Hippocampal formation (tissue), 2 donors: ENCODE measurements at regions not wholly inside any gene's neighbourhood (a gene's known extent, or its start where the extent isn't known, plus 50 kb on each side); places are given as distances from the start of the nearest gene placed in this dataset.
"Not testable (repeated sequence)": the region's sequence is repeated elsewhere in the genome, so short reads cannot be mapped to it uniquely, and the experiment has no call there.

Experiments
- DNase-seq, 2 donors: peaks; one replicate each; lab custom pipeline; 2025; lab: John Stamatoyannopoulos, UW

DNA sequence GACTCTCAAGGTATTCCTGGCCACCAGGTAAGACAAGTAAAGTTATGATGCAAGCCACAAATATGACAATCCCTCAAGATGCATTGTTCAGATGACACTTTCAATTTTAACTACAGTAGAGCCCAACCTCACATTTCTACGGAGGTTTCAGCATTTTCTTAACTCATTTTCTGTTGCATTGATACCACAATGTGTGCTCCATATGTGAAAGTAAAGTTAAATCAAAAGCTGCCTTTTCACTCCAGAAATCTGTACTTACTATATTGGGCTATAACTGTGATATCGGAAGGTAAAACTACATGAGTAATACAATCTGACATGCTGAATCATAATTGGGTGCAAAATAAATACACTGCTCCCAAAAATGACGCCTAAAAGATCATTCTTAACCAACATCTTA is 333.6 kb upstream of the MEF2C start:
- DNase-seq: no peak

DNA sequence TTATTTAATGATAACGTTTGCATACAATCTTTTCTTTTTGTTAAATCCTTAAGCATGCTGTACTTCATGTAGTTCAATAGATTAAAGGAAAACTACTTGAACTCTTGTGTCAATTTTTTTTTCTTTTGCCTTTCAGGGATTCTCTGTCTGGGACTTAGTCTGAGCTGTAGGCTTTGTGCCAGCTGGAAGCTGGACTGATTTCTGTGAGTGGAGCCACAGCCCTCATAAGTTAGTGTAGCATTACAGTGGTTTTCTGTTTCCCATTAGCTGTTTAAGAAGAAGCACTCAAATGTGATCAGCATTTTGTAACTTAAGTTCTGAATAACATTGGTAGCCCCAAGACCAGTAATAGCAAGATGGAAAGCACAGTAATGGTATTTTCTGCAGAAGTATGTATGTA is 330.6 kb upstream of the MEF2C start:
- no peak for DNase-seq

DNA sequence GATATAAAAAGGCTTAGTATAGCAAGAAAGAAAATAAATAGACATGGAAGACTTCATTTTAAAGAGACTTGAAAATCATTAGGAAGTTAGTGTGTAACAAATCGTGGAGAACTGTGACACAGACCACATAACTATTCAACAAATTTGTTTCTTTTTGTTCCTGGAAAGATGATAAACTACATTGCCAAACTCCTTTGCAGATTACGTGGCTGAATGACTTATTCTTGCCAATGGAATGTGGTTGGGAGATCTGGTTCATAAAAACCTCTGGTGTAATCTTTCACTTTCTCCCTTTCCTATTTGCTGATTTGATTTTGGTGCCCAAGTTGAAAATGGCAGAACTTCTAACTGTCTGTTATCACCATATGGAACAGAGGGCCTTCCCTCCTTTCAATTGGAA is 328.9 kb upstream of the MEF2C start:
- DNase-seq: no peak

DNA sequence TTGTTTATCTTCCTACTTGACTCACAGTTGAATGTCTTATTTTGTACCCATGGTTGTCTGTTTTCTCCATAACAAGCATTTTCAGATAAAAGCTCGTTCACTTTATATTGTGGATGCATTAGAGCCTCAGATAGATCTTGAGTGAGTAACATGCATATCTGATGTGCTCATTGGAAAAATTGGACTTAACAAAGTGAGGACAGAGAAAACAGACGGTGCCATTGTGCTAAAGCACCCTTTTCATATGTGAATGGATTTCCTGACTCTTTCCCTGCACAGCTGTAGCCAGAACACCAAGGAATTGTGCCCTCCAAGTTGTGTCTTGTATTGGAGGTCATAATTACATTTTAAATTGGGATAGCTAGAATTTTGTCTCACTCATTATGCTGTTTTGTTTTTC is 325.8 kb upstream of the MEF2C start:
- no peak for DNase-seq

DNA sequence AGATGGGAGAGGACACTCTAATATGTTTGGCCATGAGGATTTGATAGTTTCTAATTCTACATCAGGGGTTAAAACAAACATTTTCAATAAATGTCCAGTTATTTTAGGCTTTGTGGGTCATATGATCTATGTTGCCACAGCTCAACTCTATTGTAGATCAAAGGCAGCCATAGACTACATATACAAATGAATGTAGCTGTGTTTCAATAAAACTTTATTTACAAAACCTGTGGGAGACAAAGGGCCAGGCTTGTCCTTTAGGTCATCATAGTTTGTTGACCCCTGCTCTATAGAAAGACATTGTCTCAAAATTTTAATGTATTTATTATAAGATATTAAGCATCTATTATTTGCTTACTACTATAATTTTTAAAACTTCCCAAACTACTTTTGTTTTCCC is 325.4 kb upstream of the MEF2C start:
- no peak for DNase-seq

DNA sequence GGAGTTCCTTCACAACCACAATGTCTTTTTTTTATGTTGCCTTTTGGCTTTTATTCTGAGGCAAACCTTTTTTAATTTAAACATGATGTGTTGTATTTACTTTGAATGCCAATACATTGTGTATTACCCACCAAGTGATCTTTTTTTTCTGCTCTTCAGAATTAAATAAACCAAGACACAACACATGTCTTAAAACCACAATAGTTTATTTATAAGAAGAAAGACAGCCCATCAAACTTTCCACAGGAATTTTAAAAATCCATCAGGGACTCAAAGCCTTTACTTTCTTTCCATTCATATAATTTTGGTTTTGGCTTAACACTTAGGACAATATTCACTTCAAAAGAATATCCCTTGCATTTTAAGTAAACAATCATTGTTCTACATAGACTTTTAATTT is 321.8 kb upstream of the MEF2C start:
- DNase-seq: no peak

DNA sequence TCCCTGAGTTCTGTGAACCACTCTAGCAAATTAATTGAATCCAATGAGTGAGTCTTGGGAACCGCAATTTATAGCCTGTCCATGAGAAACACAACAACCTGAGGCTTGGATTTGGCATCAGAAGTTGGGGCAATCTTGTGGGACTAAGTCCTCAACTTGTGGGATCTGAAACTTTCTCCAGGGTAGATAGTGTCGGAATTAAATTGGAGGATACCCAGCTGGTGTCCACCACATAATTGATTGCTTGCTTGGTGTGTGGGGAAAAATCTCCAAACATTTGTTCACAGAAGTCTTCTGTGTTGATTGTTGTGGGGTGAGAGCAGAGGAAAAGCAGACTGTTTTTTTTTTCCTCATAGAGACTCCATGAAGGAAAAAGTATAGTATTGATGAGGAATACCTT is 320.6 kb upstream of the MEF2C start:
- no peak for DNase-seq

DNA sequence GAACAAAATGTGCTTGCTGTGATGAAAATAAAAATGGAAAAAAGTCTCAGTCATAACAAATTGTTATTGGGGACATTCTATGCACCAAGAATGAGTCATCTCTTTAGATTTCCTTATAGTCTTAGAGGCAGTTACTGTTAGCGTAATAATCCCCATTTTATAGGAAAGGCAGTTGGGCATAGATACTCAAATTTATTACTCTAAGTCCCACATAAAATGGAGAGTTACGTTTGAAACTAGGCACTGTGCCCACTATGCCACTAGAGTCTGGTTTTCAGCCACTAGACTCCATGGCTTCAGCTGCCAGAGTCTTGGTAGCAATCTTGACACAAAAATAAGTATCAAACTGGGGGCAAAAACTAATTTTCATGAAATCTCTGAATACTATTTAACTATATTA is 317.9 kb upstream of the MEF2C start:
- no peak for DNase-seq

DNA sequence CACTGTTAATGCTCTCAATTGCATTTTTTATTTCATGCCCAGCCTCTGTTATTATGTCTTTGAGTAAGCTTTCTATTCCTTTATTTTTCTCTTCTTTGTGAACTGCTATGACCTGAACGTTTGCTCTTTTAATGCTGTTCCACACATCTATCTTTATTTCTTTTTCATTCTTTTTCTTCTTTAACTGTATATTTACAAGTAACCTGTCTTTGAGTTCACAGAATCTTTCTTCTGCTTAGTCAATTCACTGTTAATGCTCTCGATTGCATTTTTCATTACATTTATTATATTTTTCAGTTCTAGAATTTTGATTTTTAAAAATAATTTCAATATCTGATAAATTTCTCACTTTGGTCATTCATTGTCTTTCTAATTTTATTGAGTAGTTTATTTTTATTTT is 316.3 kb upstream of the MEF2C start:
- DNase-seq: no peak

DNA sequence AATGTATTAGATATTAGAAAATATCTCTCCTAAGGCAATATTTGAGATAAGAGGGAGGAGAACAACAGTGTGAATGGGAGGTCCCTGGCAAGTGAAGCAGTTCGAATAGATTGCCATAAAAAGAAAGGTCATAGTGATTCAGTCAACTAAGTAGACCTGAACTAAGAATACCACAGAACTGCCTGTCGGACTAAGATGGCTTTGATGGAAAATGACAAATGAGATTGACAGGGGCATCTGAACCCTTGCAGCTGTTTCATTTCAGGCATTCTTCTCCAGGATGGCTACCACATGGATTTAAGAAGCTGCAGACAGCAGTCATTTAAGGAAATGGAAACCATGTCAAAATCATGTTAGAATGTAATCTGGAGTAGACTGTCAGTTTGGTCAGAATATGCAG is 308.4 kb upstream of the MEF2C start:
- no peak for DNase-seq

DNA sequence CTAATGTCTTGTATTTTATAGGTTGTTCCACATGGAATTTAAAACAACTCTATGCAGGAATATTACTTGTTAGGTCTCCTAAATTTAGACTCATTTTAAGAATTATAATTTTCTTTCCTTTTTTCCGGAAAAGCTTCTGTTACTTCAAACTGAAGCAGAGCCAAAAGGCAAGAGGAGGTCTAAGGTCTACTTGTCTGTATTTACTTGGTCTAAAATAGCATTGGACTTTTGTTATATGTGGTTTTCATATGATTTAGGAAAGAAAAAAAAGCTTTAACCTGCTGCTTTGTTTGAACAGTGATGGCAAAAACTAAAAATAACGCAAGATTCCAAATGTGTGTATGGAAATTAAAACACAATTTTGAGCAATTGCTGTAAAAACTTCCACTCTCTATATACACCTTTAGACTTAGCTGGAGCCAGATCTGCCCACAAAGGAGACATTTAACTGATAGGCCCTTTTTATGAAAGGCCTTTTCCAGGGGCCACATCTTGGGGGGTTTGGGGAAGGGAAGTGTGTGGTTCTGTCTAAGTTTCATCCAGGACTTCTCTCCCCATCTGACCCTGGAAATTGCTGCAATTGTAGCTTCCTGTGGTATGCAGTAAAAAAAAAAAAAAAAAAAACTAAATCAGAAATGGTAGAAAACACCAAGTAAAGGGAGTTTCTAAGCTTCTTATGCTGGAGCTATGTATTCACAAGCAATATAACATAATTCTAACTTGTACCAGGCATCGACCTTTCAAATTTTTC is 307.7 kb upstream of the MEF2C start:
- DNase-seq: no peak

DNA sequence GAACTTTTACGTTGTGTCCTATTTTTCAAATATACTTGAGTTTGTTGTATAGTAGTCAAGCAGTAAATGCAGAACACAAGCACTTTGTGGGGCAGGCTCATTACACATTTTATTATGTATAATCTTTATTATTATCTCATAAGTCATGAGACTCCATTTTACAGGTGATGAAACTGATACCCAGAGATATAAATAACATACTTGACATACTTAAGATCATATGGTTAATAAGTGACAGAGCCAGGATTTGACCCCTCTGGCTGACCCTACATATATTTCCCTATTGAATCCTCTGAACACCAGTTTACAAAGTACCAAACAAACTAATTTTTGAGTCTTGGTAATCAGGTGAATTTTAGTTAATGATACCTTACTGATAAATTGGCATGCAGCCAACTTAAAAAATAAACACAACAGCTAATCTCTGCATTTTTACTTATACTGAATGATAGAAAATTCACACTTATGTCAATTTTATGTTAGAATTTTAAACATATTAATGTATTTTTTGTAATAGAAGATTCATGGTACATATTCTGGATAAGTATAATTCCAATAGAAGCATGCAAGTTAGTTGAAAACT is 305.0 kb upstream of the MEF2C start:
- no peak for DNase-seq

DNA sequence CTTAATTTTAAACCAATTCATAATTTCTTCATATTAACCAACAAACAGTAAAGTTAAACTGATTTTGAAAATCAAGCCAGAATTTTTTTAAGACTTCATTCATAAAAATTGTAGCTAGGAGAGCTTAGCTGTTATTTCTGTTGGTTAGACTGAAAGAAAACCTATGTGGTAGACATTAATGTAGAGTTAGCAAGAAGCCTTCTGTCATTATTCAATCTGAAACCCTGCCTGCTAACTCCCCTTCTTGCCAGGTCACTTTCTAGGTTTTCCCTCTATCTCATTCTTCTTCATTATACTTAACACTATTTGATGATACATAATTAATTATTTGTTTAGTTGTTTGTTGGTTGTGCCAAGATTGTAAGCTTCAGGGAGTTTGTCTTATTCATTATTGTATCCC is 304.3 kb upstream of the MEF2C start:
- no peak for DNase-seq

DNA sequence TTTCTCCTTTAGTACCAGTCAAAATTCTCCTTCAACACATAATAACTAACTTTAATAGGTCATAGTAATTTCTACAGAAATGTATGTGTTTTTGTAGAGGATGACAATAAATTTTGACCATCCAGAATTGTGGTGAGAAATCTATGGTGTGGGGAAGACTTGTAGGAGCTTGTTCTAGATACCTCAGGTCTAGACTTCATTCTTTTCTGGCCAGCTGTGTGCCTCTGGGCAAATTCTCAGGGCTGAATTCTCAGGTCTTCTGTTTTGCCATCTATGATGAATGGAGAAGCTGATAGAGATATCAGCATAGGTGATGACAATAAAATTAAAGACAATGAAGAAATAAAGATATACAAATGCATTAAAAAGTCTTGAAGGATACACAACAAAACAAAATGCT is 298.6 kb upstream of the MEF2C start:
- no peak for DNase-seq

DNA sequence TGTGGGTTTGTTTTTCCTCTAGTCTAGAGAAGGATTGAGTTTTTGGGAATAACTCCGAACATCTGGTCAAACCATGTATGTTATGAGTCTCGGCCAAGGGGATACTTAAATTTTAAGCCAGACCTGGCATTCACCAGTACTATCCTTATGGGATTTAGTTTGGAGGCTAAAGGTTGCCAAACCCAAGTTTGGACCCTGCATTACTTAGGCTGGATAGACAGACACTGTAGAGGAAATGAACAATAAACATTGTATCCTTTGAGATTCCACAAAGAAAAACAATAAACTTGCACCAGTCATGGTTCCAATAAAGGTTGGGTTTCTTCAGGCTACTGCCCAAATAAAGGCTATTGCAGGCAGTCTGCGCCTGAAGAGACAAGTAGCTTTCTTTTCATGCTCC is 296.7 kb upstream of the MEF2C start:
- no peak for DNase-seq

DNA sequence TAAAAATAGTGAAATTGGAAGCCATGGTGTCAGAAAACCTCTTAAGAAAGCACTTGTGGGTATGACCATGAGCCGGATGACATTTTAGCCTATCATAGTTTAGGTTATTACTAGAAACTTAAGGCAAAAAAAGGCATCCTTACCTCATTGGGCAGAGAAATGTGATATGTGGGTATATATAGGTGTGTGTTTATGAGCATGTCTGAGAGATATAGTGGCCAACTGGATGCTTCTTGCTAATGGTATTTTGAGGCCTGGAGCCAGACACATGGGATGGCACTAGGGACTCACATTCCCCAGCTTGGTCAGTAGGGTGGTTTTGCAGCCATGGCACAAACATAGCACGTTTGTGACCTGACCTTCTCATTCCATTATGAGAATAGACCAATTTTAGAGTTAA is 295.6 kb upstream of the MEF2C start:
- no peak for DNase-seq

DNA sequence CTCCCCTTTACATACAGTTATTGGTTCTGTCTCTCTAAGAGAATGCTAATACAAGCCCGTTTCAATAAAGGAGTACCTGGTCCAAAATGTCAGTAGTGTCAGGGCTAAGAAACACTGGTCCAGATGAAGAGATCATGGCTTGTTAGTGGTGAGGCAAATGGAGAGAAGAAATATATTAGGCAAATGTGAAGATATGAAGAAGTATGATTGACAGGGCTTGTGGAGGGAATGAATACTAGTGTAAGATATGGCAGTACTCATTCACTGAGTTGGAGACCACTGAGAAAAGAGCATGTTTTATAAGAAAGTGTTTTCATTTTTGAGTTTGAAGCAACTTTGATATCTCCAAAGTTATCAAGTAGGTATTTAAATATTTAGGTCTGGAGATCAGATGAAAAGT is 290.5 kb upstream of the MEF2C start:
- DNase-seq: no peak

DNA sequence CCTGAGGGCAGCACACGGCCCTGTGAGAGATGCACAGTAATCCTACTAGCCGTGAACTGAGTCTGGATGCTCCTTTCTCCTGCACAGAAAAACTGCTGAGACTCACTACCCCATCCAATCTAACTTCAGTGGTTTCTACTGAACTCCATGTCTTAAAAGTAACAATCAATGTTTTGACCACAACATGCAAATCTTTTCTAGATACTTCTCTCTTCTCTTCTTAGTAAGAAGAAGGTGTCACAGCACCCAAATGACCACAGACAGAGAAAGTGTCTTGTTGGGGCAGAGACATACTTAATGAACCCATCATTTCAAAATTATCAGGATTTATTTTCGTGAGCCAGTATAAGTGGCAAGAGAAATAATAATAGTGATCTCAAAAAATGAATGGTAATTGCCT is 285.8 kb upstream of the MEF2C start:
- DNase-seq: no peak

DNA sequence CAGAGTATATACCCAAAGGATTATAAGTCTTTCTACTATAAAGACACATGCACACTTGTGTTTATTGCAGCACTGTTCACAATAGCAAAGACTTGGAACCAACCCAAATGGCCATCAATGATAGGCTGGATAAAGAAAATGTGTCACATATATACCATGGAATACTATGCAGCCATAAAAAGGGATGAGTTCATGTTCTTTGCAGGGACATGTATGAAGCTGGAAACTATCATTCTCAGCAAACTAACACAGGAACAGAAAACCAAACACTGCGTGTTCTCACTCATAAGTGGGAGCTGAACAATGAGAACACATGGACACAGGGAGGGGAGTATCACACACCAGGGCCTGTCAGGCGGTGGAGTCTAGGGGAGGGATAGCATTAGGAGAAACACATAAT is 281.7 kb upstream of the MEF2C start:
- not testable (repeated sequence) for DNase-seq

DNA sequence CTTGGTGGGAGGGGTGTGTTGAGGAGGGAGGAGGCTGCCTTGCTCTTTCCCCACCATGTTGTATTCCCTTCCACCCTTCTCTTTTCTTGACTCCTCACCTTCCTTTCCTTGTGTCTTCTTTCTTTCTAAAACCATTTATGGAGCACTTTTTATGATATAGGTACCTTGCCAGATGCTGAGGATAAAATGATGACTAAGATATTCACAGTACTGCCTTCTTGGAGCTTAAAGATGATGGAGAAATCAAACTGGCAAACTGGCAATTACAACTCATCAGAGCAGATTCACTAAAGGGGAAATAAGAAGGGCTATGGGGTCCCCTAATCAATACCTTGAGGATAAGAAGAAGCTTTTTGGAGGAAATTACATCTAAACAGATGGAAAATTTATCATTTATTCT is 273.2 kb upstream of the MEF2C start:
- DNase-seq: no peak

DNA sequence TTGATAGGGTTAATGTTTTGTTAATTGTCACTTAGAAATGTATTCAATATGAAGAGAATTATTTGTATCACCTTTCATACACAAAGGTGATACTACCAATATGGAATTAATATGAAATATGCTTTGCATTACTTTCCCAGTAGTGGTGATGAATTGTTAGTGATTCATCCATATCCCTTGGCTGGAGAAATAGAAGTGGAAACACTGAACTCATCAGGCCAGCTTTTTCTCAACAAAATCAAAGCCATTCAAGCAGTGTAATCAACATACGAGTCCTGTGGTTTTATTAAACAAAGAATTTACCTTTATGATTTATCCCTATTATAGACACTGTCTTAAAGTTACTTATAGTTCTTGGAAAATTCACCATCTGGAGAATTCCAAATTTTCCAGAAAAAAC is 264.0 kb upstream of the MEF2C start:
- DNase-seq: no peak

DNA sequence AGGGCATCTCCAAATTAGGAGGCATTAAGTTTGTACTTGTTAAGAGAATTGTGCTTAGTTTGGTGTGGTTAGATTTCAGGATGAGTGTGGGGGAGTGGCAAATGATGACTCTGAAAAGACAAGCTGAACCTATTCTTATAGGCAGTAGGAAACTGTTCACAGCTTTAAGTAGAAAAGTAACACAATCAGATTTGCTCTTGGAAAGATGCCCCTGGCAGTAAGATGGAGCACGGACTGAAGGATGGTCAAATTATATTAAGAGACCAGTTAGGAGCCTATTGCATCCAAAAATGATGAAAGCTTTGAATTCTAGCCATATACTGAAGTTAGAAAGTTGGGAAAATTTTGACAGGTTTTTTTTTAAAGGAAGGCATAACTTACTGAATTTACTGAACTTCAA is 254.2 kb upstream of the MEF2C start:
- no peak for DNase-seq

DNA sequence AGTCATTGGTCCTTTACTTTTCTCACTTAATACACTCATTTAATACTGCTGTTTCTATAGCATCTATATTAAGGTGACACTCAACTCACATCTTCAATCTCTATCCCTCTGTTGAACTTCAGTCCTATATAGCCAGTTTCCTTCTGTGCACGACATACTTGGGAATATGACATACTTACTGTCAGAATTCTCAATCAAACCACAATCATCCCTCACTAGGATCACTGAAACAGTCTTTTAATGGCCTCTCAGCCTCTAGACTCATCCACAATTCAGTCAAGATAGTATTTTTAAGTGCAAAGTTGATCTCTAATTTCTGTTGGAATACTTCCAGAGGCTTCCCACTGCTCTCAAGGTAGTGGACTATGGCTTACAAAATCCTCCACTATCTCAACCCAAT is 251.0 kb upstream of the MEF2C start:
- no peak for DNase-seq

DNA sequence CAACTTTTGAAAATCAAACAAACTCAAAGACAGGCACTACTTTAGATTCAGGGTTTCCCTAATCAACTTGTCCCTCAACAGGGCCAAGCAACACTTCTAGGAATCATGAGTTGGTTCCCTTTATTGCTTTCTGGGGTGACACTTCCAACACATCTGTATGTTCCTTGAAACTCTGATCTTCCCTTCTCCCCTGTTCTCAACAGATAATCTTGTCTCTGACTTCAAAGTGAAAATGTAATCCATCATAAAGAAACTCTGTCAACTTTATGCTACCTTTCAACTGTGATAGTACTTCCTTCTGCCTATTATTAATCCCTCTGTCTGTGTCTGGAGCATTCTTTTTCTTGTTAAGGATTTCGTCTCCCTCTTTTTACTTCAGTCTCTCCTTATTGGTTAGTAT is 250.1 kb upstream of the MEF2C start:
- DNase-seq: no peak
